ENCODE measurements at regions not wholly inside any gene's neighbourhood (a gene's known extent, or its start where the extent isn't known, plus 50 kb on each side); places are given as distances from the start of the nearest gene placed in this dataset.

GRCh38 chr22:33114565-33114964 lies 56.4 kb upstream of the SYN3 start:
- Histone ChIP-seq H3K36me3 (no peaks in the 10 kb centered on the region), H3K4me1 (no peaks in the 10 kb centered on the region), H3K9me3 (no peaks in the 10 kb centered on the region), H3K27ac (no peak overlapping the region), H3K4me3 (no peak overlapping the region), H3K27me3 (peaks cover 0 to 7% (median 0%) of the 10 kb centered on the region in 7 donors)
- TF ChIP-seq, protein P1, sequence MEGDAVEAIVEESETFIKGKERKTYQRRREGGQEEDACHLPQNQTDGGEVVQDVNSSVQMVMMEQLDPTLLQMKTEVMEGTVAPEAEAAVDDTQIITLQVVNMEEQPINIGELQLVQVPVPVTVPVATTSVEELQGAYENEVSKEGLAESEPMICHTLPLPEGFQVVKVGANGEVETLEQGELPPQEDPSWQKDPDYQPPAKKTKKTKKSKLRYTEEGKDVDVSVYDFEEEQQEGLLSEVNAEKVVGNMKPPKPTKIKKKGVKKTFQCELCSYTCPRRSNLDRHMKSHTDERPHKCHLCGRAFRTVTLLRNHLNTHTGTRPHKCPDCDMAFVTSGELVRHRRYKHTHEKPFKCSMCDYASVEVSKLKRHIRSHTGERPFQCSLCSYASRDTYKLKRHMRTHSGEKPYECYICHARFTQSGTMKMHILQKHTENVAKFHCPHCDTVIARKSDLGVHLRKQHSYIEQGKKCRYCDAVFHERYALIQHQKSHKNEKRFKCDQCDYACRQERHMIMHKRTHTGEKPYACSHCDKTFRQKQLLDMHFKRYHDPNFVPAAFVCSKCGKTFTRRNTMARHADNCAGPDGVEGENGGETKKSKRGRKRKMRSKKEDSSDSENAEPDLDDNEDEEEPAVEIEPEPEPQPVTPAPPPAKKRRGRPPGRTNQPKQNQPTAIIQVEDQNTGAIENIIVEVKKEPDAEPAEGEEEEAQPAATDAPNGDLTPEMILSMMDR (IDR thresholded peaks at IDR 0.05): no peak
- intact Hi-C loops (cut with DNase I): no loop called here
- ATAC-seq (no peak), DNase-seq (no peak)

DNA sequence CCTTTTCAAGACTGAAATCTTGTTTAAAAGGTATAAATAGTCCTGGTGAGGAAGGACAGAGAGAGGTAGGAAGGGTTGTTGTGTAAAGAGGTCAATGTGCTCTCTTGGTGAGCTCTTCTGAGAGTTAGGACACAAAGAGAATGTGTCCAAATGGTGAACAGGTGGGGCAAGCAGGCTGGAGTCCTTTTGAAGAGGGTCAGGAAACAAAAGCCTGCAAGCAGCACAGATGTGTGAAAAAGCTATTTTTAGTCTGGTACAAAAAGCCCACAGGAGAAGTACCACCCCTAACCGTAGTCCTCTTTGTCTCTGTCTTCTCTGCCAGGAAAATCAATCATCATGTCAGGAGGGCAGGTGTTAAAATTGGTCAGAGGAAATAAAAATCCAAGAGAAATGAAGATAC lies 54.4 kb upstream of the SYN3 start:
- 0 to 9% methylated on average over 1 of the region's 1 CpG for WGBS, 2 donors
- H3K9me3 ChIP-seq: no peaks in the 10 kb centered on the region

GRCh38 chr22:33111491-33111890 lies 53.3 kb upstream of the SYN3 start:
- Histone ChIP-seq H3K27ac (no peak overlapping the region), H3K36me3 (no peaks in the 10 kb centered on the region), H3K4me1 (no peaks in the 10 kb centered on the region), H3K27me3 (peaks cover 0 to 7% (median 0%) of the 10 kb centered on the region in 7 donors), H3K4me3 (no peak overlapping the region), H3K9me3 (no peaks in the 10 kb centered on the region)
- DNase-seq (no peak), ATAC-seq (no peak)
- WGBS, 2 donors: 38 to 39% methylated on average over 4 of the region's 4 CpGs
- intact Hi-C loops (cut with DNase I): no loop called here
- TF ChIP-seq, protein P1 (IDR thresholded peaks at IDR 0.05): no peak

More for the DNA sequence above, 54.4 kb upstream of the SYN3 start:
- DNase-seq: no peak
- intact Hi-C loops (cut with DNase I): no loop called here
- no peak overlapping the region for H3K27ac ChIP-seq
- no peak overlapping the region for H3K4me3 ChIP-seq
- no peaks in the 10 kb centered on the region for H3K4me1 ChIP-seq
- H3K27me3 ChIP-seq: peaks cover 0 to 7% (median 0%) of the 10 kb centered on the region in 7 donors
- TF ChIP-seq, protein P1 (IDR thresholded peaks at IDR 0.05): no peak
- H3K36me3 ChIP-seq: no peaks in the 10 kb centered on the region
- ATAC-seq: no peak

GRCh38 chr22:33110562-33111163 lies 52.5 kb upstream of the SYN3 start:
- ATAC-seq: no peak
- H3K4me3 ChIP-seq: no peak overlapping the region
- peaks cover 0 to 14% (median 3%) of the 10 kb centered on the region in 7 donors for H3K27me3 ChIP-seq
- no peak for DNase-seq
- no peaks in the 10 kb centered on the region for H3K4me1 ChIP-seq
- no peaks in the 10 kb centered on the region for H3K9me3 ChIP-seq
- no peaks in the 10 kb centered on the region for H3K36me3 ChIP-seq
- intact Hi-C loops (cut with DNase I): no loop called here
- H3K27ac ChIP-seq: no peak overlapping the region
- TF ChIP-seq, protein P1 (IDR thresholded peaks at IDR 0.05): no peak
- WGBS, 2 donors: 90 to 92% methylated on average over 7 of the region's 7 CpGs
